HFFc6 (cell line): ENCODE measurements at regions not wholly inside any gene's neighbourhood (a gene's known extent, or its start where the extent isn't known, plus 50 kb on each side); places are given as distances from the start of the nearest gene placed in this dataset.
A peak's percentile ranks its signal among the peaks of the same experiment; 100 is the strongest.
"Not testable (repeated sequence)": the region's sequence is repeated elsewhere in the genome, so short reads cannot be mapped to it uniquely, and the experiment has no call there.

Experiments used
- DNase-seq: peaks from one replicate; pipeline ENCODE4 v3.0.0-alpha.2; 2018
- H3K27ac Mint-ChIP-seq: 2 replicates; pipeline ENCODE4 v1.8.0; 2020; ENCODE audit warnings: mild to moderate bottlenecking, mixed read lengths
- H3K27me3 Mint-ChIP-seq: 2 replicates; pipeline ENCODE4 v1.8.0; 2021; ENCODE audit warnings: mild to moderate bottlenecking, moderate library complexity, mixed read lengths; ENCODE audit not compliant: insufficient read depth
- H3K36me3 Mint-ChIP-seq: 2 replicates; pipeline ENCODE4 v1.8.0; 2021; ENCODE audit warnings: low read depth, mixed read lengths
- H3K4me1 Mint-ChIP-seq: 2 replicates; pipeline ENCODE4 v1.8.0; 2020; ENCODE audit warnings: low read depth, mixed read lengths
- H3K4me3 Mint-ChIP-seq: 2 replicates; pipeline ENCODE4 v1.8.0; 2020; ENCODE audit warnings: mild to moderate bottlenecking, moderate library complexity, mixed read lengths
- H3K9me3 Mint-ChIP-seq: 2 replicates; pipeline ENCODE4 v1.8.0; 2020; ENCODE audit warnings: mild to moderate bottlenecking, mixed read lengths
- TF ChIP-seq, protein P1 (sequence below): fragments of 200-600 bp; sonication (generic); IDR thresholded peaks from 2 replicates; pipeline ENCODE4 v1.5.0; 2021; ENCODE audit warnings: antibody characterized with exemption, mild to moderate bottlenecking

DNA sequence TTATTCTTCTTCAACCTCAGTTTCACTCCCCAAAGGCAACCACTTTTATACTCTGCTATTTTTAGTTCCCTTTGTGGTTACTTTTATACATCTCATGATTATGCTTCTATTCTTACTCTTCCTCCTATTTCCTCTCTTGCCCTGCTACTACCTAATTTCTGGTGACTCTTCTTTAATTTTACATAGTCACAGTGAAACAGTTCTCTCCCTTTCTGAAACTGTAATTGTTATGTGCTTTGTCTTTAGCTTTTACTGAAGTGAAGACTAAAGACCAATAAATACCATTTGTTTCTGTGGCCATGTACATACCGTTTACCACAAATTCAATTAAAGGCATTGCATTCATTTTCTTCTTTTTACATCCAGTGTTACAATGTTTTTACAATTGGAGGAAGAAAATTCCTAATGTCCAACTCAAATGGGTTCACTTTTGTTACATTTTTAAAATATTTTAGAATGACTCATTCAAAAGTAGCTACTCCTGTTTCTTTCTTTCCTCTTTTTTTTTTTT, 410.6 kb downstream of the PSAT1 start:
- Mint-ChIP-seq H3K4me3 (peak overlapping the region; percentile 53), H3K9me3 (peaks cover 7% of the 10 kb centered on the region; the same call in 1 of the 2 replicates), H3K4me1 (peaks cover 67% of the 10 kb centered on the region), H3K36me3 (peaks cover 43% of the 10 kb centered on the region), H3K27ac (peak overlapping the region; percentile 89), H3K27me3 (no peaks in the 10 kb centered on the region)
- TF ChIP-seq, protein P1, sequence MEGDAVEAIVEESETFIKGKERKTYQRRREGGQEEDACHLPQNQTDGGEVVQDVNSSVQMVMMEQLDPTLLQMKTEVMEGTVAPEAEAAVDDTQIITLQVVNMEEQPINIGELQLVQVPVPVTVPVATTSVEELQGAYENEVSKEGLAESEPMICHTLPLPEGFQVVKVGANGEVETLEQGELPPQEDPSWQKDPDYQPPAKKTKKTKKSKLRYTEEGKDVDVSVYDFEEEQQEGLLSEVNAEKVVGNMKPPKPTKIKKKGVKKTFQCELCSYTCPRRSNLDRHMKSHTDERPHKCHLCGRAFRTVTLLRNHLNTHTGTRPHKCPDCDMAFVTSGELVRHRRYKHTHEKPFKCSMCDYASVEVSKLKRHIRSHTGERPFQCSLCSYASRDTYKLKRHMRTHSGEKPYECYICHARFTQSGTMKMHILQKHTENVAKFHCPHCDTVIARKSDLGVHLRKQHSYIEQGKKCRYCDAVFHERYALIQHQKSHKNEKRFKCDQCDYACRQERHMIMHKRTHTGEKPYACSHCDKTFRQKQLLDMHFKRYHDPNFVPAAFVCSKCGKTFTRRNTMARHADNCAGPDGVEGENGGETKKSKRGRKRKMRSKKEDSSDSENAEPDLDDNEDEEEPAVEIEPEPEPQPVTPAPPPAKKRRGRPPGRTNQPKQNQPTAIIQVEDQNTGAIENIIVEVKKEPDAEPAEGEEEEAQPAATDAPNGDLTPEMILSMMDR = no peak
- DNase-seq = peak; percentile 89

DNA sequence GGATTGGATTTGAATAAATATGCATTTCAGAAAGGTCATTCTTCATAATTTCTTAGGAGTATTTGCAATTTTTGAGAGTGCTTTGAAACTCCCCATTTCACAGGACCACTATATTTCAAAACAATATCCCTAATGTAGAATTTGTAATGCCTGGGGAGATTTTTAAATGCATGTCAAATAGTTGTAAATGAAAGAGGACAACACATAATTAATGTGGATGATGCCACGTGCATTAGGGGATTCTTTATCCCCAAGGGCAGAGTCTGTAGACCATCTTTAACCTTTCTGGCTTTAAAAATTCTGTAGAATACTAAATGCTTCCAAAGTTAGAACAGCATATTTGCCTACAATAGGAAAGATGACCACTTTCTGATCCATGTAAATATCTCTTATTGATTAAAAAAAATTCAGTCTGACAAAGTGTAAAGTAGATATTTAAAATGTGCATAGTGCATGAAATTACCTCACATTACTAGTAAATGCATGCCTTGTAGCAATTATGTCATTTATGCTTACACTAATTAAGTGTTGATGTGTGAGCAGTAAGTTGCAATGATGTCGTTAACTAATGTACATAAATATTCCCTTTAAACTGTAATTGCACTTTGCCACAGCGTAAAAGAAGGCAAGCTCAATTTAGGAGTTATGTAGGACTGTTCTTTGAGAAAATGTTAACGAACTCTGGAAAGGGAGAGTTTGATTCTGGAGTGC, 416.1 kb downstream of the PSAT1 start:
- DNase-seq = no peak

DNA sequence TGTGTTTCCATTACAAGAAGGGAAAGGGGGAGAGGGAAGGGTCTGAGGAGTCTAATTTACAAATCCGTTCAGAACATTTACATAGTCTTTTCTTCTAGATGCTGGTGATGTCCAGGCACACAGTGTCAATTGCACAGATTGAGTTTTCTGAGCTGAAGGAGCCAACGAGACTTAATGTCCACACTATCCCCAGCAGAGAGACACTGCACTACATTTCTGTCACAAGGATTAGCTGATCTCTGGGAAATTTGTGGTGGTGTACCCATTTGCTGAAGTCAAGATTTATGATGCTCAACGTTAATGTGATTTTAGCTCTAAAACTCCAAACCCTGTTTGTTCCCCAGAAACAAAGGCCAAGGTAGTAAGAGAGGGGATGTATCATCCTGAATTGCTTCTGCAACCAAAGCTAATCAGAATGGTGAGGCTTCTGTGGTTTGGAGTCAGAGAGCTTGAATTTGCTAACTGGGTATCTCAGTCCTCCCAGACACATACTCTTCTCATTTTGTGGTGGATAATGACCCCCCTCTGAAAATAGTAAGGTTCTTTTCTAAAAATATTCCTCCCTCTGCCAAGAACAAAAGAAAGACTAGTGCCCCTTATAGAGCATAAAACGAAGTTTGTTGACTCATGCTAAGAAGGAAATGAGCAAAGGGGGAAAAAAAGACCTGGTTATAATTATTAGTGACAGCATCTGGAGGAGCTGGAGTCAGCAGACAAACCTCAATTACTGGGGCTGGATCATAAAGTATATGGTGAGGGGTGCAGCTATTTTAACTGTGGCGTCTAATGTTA, 416.9 kb downstream of the PSAT1 start:
- peak overlapping the region; percentile 60; the same call in 1 of the 2 replicates for H3K4me3 Mint-ChIP-seq
- H3K9me3 Mint-ChIP-seq = peaks cover 7% of the 10 kb centered on the region; the same call in 1 of the 2 replicates
- no peaks in the 10 kb centered on the region for H3K27me3 Mint-ChIP-seq
- H3K36me3 Mint-ChIP-seq = peaks cover 47% of the 10 kb centered on the region
- H3K27ac Mint-ChIP-seq = peak overlapping the region; percentile 91
- peak; percentile 93 for DNase-seq
- TF ChIP-seq, protein P1 = 0 out of 2 replicates have a peak, but pooled peaks have one; percentile 14
- peaks cover 83% of the 10 kb centered on the region for H3K4me1 Mint-ChIP-seq

More for the DNA sequence above, 416.1 kb downstream of the PSAT1 start:
- peaks cover 7% of the 10 kb centered on the region; the same call in 1 of the 2 replicates for H3K9me3 Mint-ChIP-seq
- no peaks in the 10 kb centered on the region for H3K27me3 Mint-ChIP-seq
- TF ChIP-seq, protein P1 = no peak
- peaks cover 91% of the 10 kb centered on the region for H3K4me1 Mint-ChIP-seq
- H3K36me3 Mint-ChIP-seq = peaks cover 52% of the 10 kb centered on the region
- peak overlapping the region; percentile 91 for H3K27ac Mint-ChIP-seq
- peak overlapping the region; percentile 6; the same call in 1 of the 2 replicates for H3K4me3 Mint-ChIP-seq

DNA sequence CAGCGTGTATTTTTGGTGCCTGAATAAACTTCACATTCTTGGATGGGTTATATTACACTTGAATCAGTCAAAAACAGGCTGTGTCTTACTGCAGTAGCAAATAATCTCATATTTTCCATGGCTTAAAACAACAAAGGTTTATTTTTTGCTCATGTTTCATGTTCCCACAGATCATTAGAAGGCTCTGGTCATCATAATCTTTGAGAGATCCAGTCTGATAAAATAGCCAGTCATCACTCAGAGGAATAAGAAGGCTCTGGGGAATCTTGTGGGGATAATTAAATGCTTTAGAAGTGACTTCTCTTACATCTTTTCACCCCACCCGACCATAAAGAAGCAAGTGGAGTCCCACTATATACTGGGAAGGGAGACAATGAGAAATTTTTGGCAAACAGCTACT, 417.7 kb downstream of the PSAT1 start:
- TF ChIP-seq, protein P1 = no peak
- Mint-ChIP-seq H3K27me3 (no peaks in the 10 kb centered on the region), H3K27ac (peak overlapping the region; percentile 91), H3K9me3 (peaks cover 7% of the 10 kb centered on the region; the same call in 1 of the 2 replicates), H3K4me1 (peaks cover 75% of the 10 kb centered on the region), H3K4me3 (peak overlapping the region; percentile 60), H3K36me3 (peaks cover 39% of the 10 kb centered on the region)
- peak; percentile 94 for DNase-seq

DNA sequence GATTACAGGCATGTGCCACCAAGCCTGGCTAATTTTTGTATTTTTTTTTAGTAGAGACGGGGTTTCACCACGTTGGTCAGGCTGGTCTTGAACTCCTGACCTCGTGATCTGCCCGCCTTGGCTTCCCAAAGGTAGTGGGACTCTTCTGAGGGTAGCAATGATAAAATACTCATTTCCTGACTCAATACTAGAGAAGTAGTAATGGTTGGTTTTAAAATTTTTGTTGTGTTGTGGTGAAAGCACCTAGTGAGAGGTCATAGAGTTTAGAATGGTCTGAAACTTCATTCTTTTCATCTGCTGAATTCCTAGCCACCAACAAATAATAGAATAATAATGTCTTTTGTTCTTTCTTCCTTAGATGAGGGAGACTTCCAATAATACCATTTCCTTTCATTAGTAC, 422.1 kb downstream of the PSAT1 start:
- H3K27me3 Mint-ChIP-seq, H3K9me3 Mint-ChIP-seq, H3K27ac Mint-ChIP-seq, DNase-seq, H3K4me3 Mint-ChIP-seq: not testable (repeated sequence)
- Mint-ChIP-seq H3K4me1 (peaks cover 38% of the 10 kb centered on the region), H3K36me3 (peaks cover 18% of the 10 kb centered on the region)
